HG03039 (cell line): ENCODE measurements at regions not wholly inside any gene's neighbourhood (a gene's known extent, or its start where the extent isn't known, plus 50 kb on each side); places are given as distances from the start of the nearest gene placed in this dataset.

Experiments
- ATAC-seq: cut with Tn5 transposase; IDR thresholded peaks from one replicate; pipeline ENCODE4 v1.9.1; 2021; ENCODE audit warnings: mild to moderate bottlenecking, moderate library complexity; ENCODE audit not compliant: unreplicated experiment

DNA sequence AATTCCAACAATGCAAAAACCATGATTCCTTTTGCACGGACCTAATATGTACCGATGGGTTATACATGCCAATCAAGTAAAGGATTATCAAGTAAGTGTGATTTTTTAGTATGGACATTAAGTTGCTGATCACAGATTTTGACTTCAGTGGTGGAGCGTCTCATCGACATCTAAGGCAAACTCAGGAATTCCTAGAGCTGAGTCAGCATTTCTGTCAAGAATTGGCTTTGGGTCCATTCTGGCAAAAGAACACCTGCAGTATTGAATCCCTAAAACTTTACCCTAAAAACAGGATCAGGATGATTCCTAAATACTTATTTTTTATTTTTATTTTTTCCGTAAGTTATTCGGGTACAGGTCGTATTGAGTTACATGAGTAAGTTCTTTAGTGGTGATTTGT lies 83.6 kb downstream of the HPGD start:
- no peak for ATAC-seq

DNA sequence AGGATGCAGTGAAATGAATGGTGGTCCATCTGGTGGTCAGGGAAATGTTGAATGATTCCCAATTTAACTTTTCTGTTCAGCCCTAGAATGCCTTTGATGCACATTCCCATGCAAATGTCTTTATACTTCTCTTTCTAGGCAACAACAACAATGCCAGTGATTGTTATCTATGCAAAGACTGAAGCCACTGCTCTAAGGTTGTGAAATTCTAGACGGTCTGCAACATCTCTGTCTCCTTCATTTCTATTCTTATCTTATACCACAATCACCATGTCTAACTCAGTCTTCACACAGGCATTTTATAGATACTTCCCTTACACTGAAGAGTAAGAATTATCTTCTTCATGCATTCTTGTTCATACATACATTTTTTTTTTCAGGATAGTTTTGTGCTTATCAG lies 84.5 kb downstream of the HPGD start:
- ATAC-seq, result no peak

- ATAC-seq, result no peak
Measured at GRCh38 chr4:174437324-174437723, 85.0 kb downstream of the HPGD start.

- no peak for ATAC-seq
Measured at GRCh38 chr4:174436377-174436776, 85.9 kb downstream of the HPGD start.

GRCh38 chr4:174435974-174436373 lies 86.3 kb downstream of the HPGD start:
- ATAC-seq, result no peak

DNA sequence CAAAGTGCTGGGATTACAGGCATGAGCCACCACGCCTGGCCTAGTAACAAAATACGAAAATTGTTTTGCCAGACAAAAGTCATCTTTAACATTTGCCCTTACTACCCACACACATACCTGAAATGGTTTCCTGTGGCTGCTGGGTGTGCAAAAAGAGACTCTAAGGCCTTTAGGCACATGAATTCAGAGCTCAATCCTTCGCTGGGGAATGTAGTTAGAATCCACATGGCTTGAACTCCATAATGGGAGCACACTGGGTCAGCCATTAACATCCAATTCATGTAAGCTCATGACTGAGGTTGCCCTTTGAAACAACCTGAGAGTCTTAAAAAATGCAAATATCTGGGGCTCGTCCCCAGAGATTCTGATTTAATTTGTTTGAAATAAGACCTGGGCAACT lies 87.8 kb downstream of the HPGD start:
- ATAC-seq, result no peak

- ATAC-seq, result no peak
Measured at GRCh38 chr4:174430576-174430975, 91.7 kb downstream of the HPGD start.

GRCh38 chr4:174429701-174430410 lies 92.4 kb downstream of the HPGD start:
- no peak for ATAC-seq

DNA sequence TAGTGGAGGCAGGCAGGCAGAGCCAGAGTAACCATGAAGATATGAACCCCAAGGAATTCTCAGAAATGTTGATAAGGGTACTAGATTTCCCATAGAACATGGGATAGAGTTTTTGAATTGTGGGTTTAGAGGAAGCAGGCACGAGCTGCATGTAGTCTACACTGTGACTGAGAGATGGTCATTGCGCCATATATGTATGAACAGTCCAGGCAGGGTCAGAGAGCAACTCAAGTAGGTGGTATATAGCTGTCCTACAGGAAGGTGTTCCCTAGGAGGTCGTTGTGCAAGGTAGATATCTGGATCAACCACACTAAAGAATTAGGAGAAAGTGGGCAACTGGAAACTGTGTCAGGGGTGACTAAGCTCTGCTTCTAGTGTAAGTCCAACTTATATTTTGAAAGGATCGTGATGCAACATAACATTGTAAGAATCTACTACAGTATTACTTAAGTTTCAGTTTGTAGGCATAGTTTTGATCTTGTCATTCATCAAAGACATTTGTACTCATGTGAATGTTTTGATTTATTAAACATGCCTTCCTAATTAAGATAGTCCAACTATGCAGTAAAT lies 94.6 kb downstream of the HPGD start:
- no peak for ATAC-seq

DNA sequence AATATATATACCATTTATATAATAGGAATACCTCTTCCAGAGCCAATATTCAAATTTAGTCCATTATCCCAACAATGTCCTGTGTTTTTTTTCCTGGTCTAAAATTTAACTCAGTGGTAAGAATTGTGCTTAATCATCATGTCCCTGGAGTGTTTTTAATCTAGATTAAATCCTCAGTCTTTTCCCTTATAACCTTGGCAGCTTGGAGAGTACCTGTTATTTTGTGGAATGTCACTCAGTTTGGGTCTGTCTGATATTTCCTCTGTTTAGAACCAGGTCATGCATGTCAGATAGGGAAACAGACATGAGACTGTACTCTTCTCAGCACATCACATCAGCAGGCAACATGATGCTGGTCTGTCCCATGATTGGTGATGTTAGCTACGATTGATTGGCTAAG lies 96.6 kb downstream of the HPGD start:
- ATAC-seq, result no peak

DNA sequence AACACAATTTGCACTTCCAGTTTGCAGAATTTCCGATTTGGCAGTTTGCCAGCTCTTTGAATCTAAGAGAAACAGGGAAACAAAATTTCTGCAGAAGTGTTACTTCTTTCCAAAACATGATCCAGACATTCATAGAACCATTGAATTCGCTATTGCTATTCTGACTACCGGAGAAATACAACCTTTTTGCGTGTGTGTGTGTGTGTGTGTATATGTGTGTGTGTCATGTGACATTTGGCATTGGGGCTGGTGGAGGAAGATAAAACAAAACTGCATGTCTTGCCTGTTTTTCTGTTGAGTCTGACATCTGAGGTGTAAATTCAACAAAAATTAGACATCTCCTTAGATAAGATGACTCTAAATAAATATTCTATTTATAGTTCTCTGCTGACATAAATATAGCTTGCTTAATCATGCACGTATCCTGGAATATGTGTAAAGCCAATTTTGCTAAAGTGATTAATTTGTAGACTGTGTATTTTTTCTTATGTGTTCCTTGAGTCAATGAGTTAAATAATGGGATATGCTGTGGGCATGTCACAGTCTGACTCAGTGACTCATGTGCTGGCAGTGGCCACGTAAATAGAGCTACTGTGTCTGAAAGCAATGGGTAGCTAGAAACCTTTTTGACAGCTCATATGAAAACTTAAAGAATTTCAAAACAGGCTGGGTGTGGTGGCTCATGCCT lies 98.9 kb downstream of the HPGD start:
- peak; percentile 77 for ATAC-seq

- no peak for ATAC-seq
Measured at GRCh38 chr4:174422893-174423256, 99.4 kb downstream of the HPGD start.

- ATAC-seq, result no peak
Measured at GRCh38 chr4:174420316-174420715, 102.0 kb downstream of the HPGD start.

DNA sequence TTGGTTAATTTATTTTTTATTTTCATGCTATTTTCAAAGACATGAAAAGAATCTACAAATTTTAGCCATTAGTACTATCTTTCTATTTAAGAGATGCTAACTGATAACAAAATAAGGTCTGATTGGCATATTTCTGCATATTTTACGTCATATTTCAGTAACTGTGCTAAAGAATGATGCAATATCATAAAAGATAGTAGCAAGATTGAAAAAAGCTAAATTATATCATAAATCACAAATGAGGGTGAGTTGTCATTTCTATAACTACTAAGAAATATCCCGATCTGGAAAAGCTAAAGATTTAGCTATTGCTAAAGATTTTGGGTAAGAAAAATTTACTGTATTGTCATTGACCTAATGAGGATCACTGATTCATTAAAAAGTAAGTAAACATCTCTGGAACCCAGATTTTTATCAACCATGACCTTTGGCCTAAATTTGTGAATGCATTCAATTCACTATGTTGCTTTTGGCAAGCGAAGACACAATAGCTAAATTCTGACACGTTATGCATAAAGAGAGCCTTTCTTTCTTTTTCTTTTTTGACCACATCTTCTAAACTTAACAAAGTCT lies 103.6 kb downstream of the HPGD start:
- no peak for ATAC-seq

DNA sequence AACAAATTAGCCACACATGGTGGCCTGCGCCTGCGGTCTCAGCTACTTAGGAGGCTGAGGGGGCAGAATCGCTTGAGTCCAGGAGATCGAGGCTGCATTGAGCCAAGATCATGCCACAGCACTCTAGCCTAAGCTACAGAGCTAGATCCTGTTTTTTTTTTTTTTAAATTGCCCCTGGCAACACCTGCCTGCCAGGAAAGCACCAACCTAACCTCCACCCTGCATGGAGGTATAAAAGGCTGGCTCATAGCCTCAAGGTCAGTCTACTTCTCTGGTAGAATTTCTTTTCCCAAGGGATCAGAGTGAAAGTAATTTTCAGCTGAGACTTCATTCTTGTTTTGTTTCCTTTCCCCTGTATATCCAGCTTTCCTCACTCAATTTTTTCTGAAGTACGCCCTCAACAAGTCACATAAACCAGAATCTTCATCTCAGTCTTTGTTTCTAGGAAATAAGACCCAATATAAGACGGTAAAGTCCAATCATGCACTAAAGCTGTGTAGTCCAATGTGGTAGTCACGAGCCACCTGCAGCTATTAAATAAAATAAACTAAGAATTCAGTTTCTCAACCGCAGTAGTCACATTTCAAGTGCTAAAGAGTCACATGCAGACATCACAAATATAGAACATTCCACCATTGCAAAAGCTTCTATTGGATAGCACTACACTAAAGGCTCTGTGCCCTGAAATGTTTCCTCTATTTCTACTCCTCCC lies 113.3 kb downstream of the HPGD start:
- ATAC-seq, result no peak

- no peak for ATAC-seq
Measured at GRCh38 chr4:174406383-174406782, 115.9 kb downstream of the HPGD start.

DNA sequence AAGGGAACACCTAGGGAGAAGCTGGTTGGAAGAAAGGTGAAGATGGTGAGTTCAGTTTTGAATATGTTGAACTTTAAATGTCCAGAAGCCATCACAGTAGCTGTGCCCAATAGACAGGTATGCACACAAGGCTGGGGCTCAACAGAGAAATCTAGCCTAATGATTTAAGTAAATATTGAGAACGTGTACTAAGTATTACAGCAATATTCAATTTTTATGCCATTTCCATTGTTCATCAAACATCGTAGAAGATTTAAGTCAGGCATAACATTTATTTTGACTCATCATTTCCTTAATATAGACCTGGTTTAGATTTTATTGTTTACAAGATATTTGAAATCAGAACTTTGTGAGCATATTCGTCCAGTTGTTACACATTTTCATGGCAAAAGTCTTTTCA lies 116.4 kb downstream of the HPGD start:
- no peak for ATAC-seq

GRCh38 chr4:174404677-174405076 lies 117.6 kb downstream of the HPGD start:
- no peak for ATAC-seq

- no peak for ATAC-seq
Measured at GRCh38 chr4:174403177-174403543, 119.1 kb downstream of the HPGD start.

- no peak for ATAC-seq
Measured at GRCh38 chr4:174402470-174403176, 118.9 kb downstream of the CEP44 start.
